Mesenteric fat pad (tissue), 1 donor: ENCODE measurements at regions not wholly inside any gene's neighbourhood (a gene's known extent, or its start where the extent isn't known, plus 50 kb on each side); places are given as distances from the start of the nearest gene placed in this dataset.
A peak's percentile ranks its signal among the peaks of the same experiment; 100 is the strongest.

Experiments
- DNase-seq: peaks from one replicate; pipeline ENCODE4 v3.0.0-alpha.2; 2020; ENCODE audit warnings: low spot score
- donor health status: DM: yes; HTN: yes; CAD: no.

DNA sequence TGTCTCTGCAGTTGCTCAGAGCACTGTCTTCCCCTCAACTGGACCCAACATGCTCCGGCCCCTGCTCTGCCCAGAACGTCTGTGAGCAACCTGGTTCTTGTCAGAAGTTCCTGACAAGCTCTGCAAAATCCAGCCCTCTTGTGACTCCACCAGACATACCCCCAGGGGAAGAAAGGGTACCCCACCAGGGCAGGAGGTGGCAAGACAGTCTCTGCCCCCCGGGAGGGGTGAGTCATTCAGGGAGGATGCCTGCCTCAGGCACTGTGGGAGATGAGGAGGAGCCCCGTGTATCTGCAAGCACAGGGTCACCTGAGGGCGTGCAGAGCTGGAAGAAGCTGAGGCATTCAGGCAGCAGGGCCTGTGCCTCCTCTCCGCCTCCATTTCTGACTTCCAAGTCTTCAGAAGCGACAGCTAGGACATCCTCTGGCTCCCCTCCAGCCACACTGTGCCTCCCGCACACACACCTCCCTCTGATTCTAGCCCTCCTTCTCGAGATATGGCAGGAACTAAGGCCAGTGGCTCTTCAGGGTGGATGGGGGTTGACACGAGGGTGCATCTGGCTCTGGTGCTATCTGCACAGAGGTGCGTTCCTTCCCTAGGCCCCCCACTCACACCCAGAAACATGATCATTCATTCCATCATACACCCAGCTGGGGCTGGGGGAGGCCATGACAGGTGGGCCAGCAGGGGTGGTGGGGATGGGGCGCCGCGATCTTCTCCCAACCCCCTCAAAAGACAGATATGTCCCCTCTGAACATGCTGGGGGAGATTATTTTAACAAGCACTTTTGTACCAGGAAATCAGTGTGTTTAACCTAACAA, 222.2 kb downstream of the CYP26B1 start:
- DNase-seq: peak; percentile 75

GRCh38 chr2:71923887-71924533, 223.7 kb downstream of the CYP26B1 start:
- no peak for DNase-seq

DNA sequence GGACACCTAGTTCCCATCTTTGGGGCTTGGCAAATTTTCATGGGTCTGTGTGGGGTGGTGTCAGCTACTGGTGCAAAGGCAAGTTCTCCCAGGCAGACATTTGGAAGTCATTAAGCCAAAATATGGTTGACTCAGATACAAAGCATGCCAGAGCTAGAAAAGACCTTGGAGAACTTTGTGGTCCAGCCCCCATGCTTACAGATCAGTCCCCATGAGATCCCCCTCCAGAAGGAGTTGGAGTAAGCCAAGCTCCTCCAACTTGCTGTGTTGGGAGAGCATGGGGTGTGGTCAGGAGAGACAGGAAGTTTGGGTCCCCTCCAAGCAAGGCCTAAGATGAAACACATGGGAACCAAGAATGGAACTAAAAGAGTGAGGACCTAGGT, 224.5 kb downstream of the CYP26B1 start:
- no peak for DNase-seq

DNA sequence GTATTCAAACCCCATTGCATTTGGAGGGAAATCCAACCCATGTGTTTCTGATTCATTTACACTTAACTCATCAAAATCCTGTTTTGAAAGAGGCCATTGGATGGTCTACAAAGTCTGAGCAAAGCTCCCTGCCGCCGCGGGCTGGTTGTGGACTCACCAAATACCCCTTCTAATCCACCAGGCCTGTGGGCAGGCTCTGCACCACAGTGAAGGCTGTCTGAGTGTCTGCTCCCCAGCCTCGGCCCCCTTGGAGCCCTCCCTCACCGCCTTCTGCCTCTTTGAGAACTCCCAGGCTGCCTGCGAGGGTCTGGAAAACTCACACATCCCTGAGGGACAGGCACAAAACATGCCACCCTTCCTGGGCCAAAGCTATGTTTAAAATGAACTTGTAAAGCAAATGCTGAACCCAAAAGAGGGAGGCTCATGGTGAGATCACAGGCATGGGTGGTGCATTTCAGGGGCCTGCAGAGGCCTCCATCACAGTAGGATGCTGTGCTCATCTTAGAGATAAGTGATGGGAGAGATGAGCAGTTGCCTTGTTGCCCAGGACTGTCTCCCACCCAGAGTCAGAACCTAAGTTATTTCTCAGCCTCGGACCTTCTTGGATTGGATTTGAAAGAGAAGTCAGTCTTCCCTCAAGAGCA, 225.0 kb downstream of the CYP26B1 start:
- DNase-seq: peak; percentile 87

GRCh38 chr2:71922091-71922490, 225.6 kb downstream of the CYP26B1 start:
- no peak for DNase-seq

DNA sequence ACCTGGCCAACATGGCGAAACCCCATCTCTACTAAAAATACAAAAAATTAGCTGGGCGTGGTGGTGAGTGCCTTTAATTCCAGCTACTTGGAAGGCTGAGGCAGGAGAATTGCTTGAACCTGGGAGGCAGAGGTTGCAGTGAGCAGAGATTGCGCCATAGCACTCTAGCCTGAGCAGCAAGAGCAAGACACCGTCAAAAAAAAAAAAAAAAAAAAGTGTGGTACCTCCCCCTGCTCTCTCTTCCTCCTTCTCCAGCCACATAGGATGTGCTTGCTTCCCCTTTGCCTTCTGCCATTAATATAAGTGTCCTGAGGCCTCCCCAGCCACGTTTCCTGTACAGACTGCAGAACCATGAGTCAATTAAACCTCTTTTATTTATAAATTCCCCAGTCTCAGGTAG, 226.8 kb downstream of the CYP26B1 start:
- DNase-seq: peak; percentile 22

DNA sequence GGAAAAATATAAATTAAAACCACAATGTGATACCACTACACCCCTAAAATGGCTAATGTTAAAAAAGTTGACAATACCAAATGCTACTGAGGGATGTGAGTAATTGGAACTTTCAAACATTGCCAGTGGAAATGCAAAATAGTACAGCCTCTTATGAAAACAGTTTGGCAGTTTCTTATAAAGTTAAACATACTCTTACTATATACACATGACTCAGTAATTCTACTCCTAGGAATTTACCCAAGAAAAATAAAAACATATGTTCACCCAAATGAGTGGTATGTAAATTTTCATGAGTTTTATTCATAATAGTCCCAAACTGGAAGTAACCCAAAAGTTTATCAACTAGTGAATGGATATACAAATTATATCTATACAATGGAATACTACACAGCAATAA, 228.0 kb downstream of the CYP26B1 start:
- no peak for DNase-seq

- no peak for DNase-seq
Measured at GRCh38 chr2:71910277-71910676, 237.4 kb downstream of the CYP26B1 start.

DNA sequence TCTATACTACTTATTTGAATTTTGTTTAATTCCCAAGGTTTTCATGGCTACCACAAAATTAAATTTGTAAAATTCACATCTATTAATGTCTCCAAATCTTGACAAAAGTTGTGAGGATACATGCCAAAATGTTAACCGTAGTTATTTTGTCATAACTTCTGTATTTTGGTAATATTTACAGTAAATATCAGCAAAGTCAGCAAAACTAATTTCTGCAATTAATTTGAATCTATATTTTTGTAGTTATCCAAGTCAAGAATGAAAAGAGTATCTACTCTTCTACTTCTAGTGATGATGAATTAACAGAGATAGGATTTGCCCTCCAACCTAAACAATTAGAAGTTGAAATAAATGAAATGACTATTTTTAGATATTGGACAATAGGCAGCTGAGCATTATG, 238.9 kb downstream of the CYP26B1 start:
- no peak for DNase-seq

DNA sequence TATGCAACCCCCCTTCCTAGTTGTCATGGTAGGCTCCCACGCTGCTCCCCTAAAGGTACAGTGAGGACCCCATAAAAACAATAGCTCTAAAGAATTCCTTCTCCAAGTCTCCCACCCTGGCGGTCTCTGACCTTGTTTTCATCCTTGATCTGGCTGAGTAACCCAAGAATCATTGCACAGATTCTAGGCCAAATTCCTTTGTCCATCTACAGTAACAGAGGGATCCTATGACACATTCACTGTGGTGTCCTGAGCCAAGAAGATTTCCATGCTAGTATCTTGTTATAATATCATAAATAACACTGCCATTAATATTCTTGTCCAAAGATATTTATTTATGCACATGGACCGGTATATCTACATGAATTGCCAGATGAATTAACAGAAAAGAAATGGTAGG, 240.2 kb downstream of the CYP26B1 start:
- DNase-seq: no peak

GRCh38 chr2:71906357-71906973, 241.2 kb downstream of the CYP26B1 start:
- no peak for DNase-seq

DNA sequence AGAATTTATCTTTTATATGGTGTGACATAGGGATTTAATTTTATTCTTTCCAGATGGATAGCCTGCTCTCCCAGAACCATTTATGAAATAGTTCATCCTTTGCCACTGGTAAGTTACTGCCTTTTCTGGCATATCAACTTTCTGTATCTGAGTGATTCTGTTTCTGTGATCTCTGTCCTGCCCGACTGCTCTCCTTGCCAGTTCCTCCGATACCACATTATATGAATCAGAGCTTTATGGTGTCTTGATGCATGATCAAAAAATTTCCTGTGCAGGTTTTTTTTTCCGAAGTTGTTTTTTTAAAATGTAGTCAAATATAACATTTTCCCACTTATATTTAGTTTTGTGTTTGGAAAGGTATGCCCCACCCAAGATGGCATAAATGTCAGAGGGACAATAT, 242.5 kb downstream of the CYP26B1 start:
- DNase-seq: no peak

- no peak for DNase-seq
Measured at GRCh38 chr2:71903841-71904240, 243.8 kb downstream of the CYP26B1 start.

DNA sequence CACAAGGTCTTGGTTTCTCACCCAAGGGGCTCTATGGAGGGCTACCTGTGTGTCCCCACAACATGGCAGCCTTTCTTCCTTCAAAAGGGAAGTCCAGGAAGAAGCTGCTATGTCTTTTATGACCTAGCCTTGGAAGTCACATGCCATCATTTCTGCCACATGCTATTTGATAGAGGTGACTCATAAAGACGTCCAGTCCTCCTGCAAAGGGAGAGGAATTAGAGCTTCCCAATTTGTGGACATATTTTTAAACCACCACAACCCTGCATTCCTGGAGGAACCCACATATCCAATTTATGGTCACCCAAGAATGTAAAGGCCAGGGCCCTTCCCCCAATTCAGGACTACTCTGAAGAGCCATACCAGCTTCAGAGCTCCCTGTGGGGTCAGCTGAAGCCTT, 246.2 kb downstream of the CYP26B1 start:
- no peak for DNase-seq

GRCh38 chr2:71898851-71899681, 248.6 kb downstream of the CYP26B1 start:
- no peak for DNase-seq

- no peak for DNase-seq
Measured at GRCh38 chr2:71898375-71898774, 249.3 kb downstream of the CYP26B1 start.

DNA sequence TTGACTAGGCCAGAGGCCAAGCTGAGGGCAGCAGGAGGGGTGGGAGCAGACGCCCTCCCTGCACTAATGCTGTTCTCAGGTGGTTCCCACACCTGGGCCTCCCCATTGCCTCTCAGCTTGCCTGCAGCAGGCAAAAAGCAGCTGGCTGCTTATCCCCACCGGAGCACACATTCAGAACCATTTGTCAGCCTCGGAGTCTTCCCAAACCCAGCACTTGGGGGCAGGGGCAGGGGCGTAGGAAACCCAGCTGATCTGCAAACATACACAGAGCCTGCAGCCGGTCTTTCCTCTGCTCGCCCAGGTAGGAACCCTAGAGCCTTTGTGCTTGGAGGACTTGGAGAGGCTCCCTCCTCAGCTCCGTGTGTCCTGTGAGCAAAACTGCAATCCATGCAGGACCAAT, 249.8 kb downstream of the CYP26B1 start:
- no peak for DNase-seq

GRCh38 chr2:71897137-71897480, 250.6 kb downstream of the CYP26B1 start:
- no peak for DNase-seq

GRCh38 chr2:71896385-71897136, 251.1 kb downstream of the CYP26B1 start:
- peak; percentile 59 for DNase-seq
